ENCODE measurements at regions not wholly inside any gene's neighbourhood (a gene's known extent, or its start where the extent isn't known, plus 50 kb on each side); places are given as distances from the start of the nearest gene placed in this dataset.

GRCh38 chr2:24432121-24432520 lies 58.9 kb upstream of the NCOA1 start:
- TF ChIP-seq CTCF (conservative IDR thresholded peaks at IDR 0.05; ENCODE audit: low read depth, low read length): no peak
- no peak for DNase-seq (ENCODE audit: low read depth)
- H3K4me3 ChIP-seq (ENCODE audit: low read depth, low read length): no peak overlapping the region

- no peak overlapping the region for H3K4me3 ChIP-seq (ENCODE audit: low read depth, low read length)
- no peak for TF ChIP-seq CTCF (conservative IDR thresholded peaks at IDR 0.05; ENCODE audit: low read depth, low read length)
- no peak for DNase-seq (ENCODE audit: low read depth)
Measured at GRCh38 chr2:24429197-24430074, 61.6 kb upstream of the NCOA1 start.

GRCh38 chr2:24424387-24424786 lies 64.1 kb upstream of the ITSN2 start:
- TF ChIP-seq CTCF (conservative IDR thresholded peaks at IDR 0.05; ENCODE audit: low read depth, low read length): no peak
- H3K4me3 ChIP-seq (ENCODE audit: low read depth, low read length): no peak overlapping the region
- DNase-seq (ENCODE audit: low read depth): no peak

GRCh38 chr2:24423095-24423494 lies 62.8 kb upstream of the ITSN2 start:
- TF ChIP-seq CTCF (conservative IDR thresholded peaks at IDR 0.05; ENCODE audit: low read depth, low read length): no peak
- no peak overlapping the region for H3K4me3 ChIP-seq (ENCODE audit: low read depth, low read length)
- DNase-seq (ENCODE audit: low read depth): no peak

GRCh38 chr2:24421668-24422067 lies 61.3 kb upstream of the ITSN2 start:
- no peak for DNase-seq (ENCODE audit: low read depth)
- no peak overlapping the region for H3K4me3 ChIP-seq (ENCODE audit: low read depth, low read length)
- TF ChIP-seq CTCF (conservative IDR thresholded peaks at IDR 0.05; ENCODE audit: low read depth, low read length): peak; percentile 74

- DNase-seq (ENCODE audit: low read depth): no peak
- no peak overlapping the region for H3K4me3 ChIP-seq (ENCODE audit: low read depth, low read length)
- TF ChIP-seq CTCF (conservative IDR thresholded peaks at IDR 0.05; ENCODE audit: low read depth, low read length): no peak
Measured at GRCh38 chr2:24420373-24420772, 60.0 kb upstream of the ITSN2 start.

Data from epithelial cell of proximal tubule (primary cell).